SK-N-SH (cell line): ENCODE measurements at regions not wholly inside any gene's neighbourhood (a gene's known extent, or its start where the extent isn't known, plus 50 kb on each side); places are given as distances from the start of the nearest gene placed in this dataset.

Source experiments
- CTCF ChIA-PET: fragments of 300-600, 350-600 bp; formaldehyde crosslinking; extraction: SDS; loops from one replicate; lab custom pipeline; 2021; lab: Yijun Ruan, JAX
- POLR2A ChIA-PET: fragments of 350-600 bp; sonication (Branson Sonifier 250); formaldehyde crosslinking; extraction: SDS; loops from one replicate; lab custom pipeline; 2020; ENCODE audit warnings: antibody characterized with exemption, inconsistent platforms; lab: Yijun Ruan, JAX
- DNase-seq: peaks from one replicate; pipeline ENCODE4 v3.0.0; 2012
- H2AFZ ChIP-seq: fragments of 200-600 bp; sonication (generic); 2 replicates; pipeline ENCODE4 v1.8.1; 2016; ENCODE audit warnings: antibody characterized with exemption, mild to moderate bottlenecking, low read depth
- H3F3A ChIP-seq: fragments of 200-600 bp; sonication (generic); replicated peaks from 2 replicates; pipeline ENCODE3; 2016; ENCODE audit warnings: antibody characterized with exemption, mild to moderate bottlenecking; ENCODE audit not compliant: insufficient read depth
- H3K27ac ChIP-seq, 2 experiments: fragments of 200-500 bp in 1 of 2; fragments of 200-600 bp in 1 of 2; sonication (Bioruptor generic) in 1 of 2; sonication (generic), shearing (Covaris generic) in 1 of 2; 2 replicates each; pipeline versions ENCODE4 v1.5.1 to v1.6.1; 2014 to 2016; ENCODE audit warnings: low read depth in 2 of 2, inconsistent platforms in 1 of 2, low read length in 1 of 2, mild to moderate bottlenecking in 1 of 2, mixed read lengths in 1 of 2
- H3K27me3 ChIP-seq: fragments of 200-600 bp; sonication (generic), shearing (Covaris generic); 2 replicates; pipeline ENCODE4 v1.6.1; 2016; ENCODE audit warnings: mixed run types; ENCODE audit not compliant: insufficient read depth
- H3K36me3 ChIP-seq, 2 experiments: fragments of 200-500 bp in 1 of 2; fragments of 200-600 bp in 1 of 2; sonication (Bioruptor generic) in 1 of 2; sonication (generic) in 1 of 2; replicated peaks in 1 of 2; 2 replicates each; pipeline versions ENCODE3 to v1.5.1; 2014 to 2016; ENCODE audit warnings: low read length in 1 of 2, mild to moderate bottlenecking in 1 of 2; ENCODE audit not compliant: insufficient read depth in 2 of 2, control insufficient read depth in 1 of 2
- H3K4me1 ChIP-seq, 2 experiments: fragments of 200-500 bp in 1 of 2; fragments of 200-600 bp in 1 of 2; sonication (Bioruptor generic) in 1 of 2; sonication (generic), shearing (Covaris generic) in 1 of 2; 2 replicates each; pipeline versions ENCODE4 v1.5.1 to v1.6.1; 2014 to 2016; ENCODE audit warnings: low read depth in 1 of 2, low read length in 1 of 2, mixed run types in 1 of 2; ENCODE audit not compliant: insufficient read depth in 2 of 2, control insufficient read depth in 1 of 2
- H3K4me2 ChIP-seq: fragments of 200-600 bp; sonication (generic), shearing (Covaris generic); 2 replicates; pipeline ENCODE4 v1.6.1; 2017; ENCODE audit warnings: mixed run types
- H3K4me3 ChIP-seq, 2 experiments: fragments of 200-500 bp in 1 of 2; fragments of 200-600 bp in 1 of 2; sonication (Bioruptor generic) in 1 of 2; sonication (generic), shearing (Covaris generic) in 1 of 2; 2 replicates each; pipeline versions ENCODE4 v1.5.1 to v1.8.1; 2014 to 2016; ENCODE audit warnings: low read depth in 2 of 2, inconsistent platforms in 1 of 2, low read length in 1 of 2, mild to moderate bottlenecking in 1 of 2, mixed read lengths in 1 of 2, moderate library complexity in 1 of 2
- H3K79me2 ChIP-seq: fragments of 200-600 bp; sonication (generic); 2 replicates; pipeline ENCODE4 v1.8.1; 2017; ENCODE audit warnings: mild to moderate bottlenecking; ENCODE audit not compliant: insufficient read depth
- H3K9ac ChIP-seq: fragments of 200-600 bp; sonication (generic); 2 replicates; pipeline ENCODE4 v1.6.1; 2017; ENCODE audit warnings: mixed run types
- H3K9me2 ChIP-seq: fragments of 200-600 bp; sonication (generic); 2 replicates; pipeline ENCODE4 v1.6.1; 2017; ENCODE audit warnings: mixed run types
- H3K9me3 ChIP-seq: fragments of 200-600 bp; sonication (generic); 2 replicates; pipeline ENCODE4 v1.6.1; 2017; ENCODE audit warnings: mixed run types, mild to moderate bottlenecking, moderate library complexity
- H4K20me1 ChIP-seq: fragments of 200-600 bp; sonication (generic); 2 replicates; pipeline ENCODE4 v1.6.1; 2017; ENCODE audit warnings: mild to moderate bottlenecking, mixed run types; ENCODE audit not compliant: insufficient read depth
- CTCF ChIP-seq: fragments of 200-600 bp; sonication (generic); IDR thresholded peaks from 2 replicates; pipeline ENCODE4 v1.6.1; 2017; ENCODE audit warnings: antibody characterized with exemption, mild to moderate bottlenecking, moderate library complexity
- EP300 ChIP-seq, 2 experiments: IDR thresholded peaks; 2 replicates each; pipeline versions ENCODE4 v1.4.0 to v1.6.1; 2012; ENCODE audit warnings: borderline replicate concordance in 1 of 2, low read depth in 1 of 2, low read length in 1 of 2
- EZH2phosphoT487 ChIP-seq: fragments of 200-600 bp; sonication (generic); IDR thresholded peaks from 2 replicates; pipeline ENCODE4 v1.6.1; 2017; ENCODE audit warnings: low read depth, mixed run types, mild to moderate bottlenecking, antibody characterized with exemption, moderate library complexity, borderline replicate concordance
- FOXJ3 ChIP-seq: sonication (generic); formaldehyde crosslinking; IDR thresholded peaks from 2 replicates; pipeline ENCODE4 v1.5.1; 2020; ENCODE audit warnings: mild to moderate bottlenecking, missing genetic modification reagents
- GABPA ChIP-seq: IDR thresholded peaks from 2 replicates; pipeline ENCODE4 v1.4.0; 2012; ENCODE audit warnings: low read depth, mild to moderate bottlenecking
- MXI1 ChIP-seq: IDR thresholded peaks from 2 replicates; pipeline ENCODE4 v1.6.1; 2012; ENCODE audit warnings: mild to moderate bottlenecking, low read depth, low read length, improper control_type of control experiment
- TCF12 ChIP-seq: IDR thresholded peaks from 2 replicates; pipeline ENCODE4 v1.4.0; 2012
- USF2 ChIP-seq: fragments of 150-350 bp; IDR thresholded peaks from 2 replicates; pipeline ENCODE4 v1.6.1; 2017; ENCODE audit warnings: antibody characterized with exemption, low read length, low read depth, borderline replicate concordance
- YY1 ChIP-seq: IDR thresholded peaks from 2 replicates; pipeline ENCODE4 v1.4.0; 2012; ENCODE audit warnings: low read depth, mild to moderate bottlenecking
- ZBTB33 ChIP-seq: IDR thresholded peaks from 2 replicates; pipeline ENCODE4 v1.4.0; 2012; ENCODE audit warnings: low read depth, borderline replicate concordance
- WGBS: methylation state at CpG from one replicate; pipeline ENCODE4 v1.1.6; 2017; ENCODE audit warnings: low lambda C conversion rate; 5-methylcytosine and 5-hydroxymethylcytosine counted together
- TF ChIP-seq, protein P1 (sequence below): IDR thresholded peaks from 2 replicates; pipeline ENCODE4 v1.6.1; 2012; ENCODE audit warnings: mild to moderate bottlenecking, low read depth, low read length, moderate library complexity
- TF ChIP-seq, protein P2 (sequence below): IDR thresholded peaks from 2 replicates; pipeline ENCODE4; 2012
- TF ChIP-seq, protein P3 (sequence below): fragments of 150-350 bp; IDR thresholded peaks from 2 replicates; pipeline ENCODE4 v1.6.1; 2016; ENCODE audit warnings: mild to moderate bottlenecking, low read depth, low read length

DNA sequence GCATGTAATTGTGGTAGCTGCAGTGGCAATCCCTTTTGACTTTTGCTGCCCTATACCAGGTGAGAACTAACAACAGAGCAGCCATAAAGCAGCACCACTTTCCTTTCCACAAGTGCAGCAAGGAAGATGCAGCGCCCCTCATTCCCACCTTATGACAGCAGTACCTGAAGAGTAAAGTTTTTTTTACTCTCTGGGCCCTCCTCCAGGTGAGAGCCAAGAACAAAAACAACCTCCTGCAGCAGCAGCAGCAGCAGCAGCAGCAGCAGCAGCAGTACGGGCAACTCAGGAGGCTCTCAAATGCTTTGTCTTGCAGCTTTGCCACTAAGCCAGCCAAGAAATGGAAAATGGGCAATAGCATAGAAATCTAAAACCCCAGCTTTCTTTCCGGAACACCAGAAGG is 397.5 kb downstream of the FIGN start (continued):
- no peak for TF ChIP-seq CTCF

DNA sequence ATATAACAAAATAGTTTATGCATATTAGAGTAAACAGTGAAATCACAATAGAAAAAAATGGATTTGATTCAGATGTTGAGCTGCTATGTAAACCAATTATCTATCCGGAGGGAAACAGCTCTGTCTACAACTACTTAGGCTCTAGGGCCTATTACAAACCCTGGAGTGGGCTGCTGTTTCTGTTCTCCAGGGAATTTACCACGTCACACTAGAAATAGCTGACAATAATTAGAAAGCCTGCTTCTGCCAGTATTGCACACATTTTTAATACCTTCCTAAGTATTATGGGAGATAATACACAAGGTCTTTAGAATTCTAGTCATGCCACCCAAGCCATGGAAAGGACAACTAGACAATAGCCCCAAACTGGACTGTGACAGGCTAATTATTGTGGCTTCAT is 411.1 kb downstream of the FIGN start:
- CTCF ChIA-PET, result interaction anchor here (1.2 kb wide), 1 partner anchor 26 kb away, joined by 3 read pairs; no protein-coding TSS in a partner anchor
- no peaks in the 10 kb centered on the region for H3K36me3 ChIP-seq
- TF ChIP-seq, protein P1, sequence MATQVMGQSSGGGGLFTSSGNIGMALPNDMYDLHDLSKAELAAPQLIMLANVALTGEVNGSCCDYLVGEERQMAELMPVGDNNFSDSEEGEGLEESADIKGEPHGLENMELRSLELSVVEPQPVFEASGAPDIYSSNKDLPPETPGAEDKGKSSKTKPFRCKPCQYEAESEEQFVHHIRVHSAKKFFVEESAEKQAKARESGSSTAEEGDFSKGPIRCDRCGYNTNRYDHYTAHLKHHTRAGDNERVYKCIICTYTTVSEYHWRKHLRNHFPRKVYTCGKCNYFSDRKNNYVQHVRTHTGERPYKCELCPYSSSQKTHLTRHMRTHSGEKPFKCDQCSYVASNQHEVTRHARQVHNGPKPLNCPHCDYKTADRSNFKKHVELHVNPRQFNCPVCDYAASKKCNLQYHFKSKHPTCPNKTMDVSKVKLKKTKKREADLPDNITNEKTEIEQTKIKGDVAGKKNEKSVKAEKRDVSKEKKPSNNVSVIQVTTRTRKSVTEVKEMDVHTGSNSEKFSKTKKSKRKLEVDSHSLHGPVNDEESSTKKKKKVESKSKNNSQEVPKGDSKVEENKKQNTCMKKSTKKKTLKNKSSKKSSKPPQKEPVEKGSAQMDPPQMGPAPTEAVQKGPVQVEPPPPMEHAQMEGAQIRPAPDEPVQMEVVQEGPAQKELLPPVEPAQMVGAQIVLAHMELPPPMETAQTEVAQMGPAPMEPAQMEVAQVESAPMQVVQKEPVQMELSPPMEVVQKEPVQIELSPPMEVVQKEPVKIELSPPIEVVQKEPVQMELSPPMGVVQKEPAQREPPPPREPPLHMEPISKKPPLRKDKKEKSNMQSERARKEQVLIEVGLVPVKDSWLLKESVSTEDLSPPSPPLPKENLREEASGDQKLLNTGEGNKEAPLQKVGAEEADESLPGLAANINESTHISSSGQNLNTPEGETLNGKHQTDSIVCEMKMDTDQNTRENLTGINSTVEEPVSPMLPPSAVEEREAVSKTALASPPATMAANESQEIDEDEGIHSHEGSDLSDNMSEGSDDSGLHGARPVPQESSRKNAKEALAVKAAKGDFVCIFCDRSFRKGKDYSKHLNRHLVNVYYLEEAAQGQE, result no peak
- TF ChIP-seq GABPA (no peak), EZH2phosphoT487 (no peak), MXI1 (no peak), CTCF (no peak), TCF12 (no peak), YY1 (no peak), EP300 (IDR thresholded peaks at IDR 0.05; ENCODE audit: borderline replicate concordance in 1 of 2, low read depth in 1 of 2, low read length in 1 of 2) (no peak), USF2 (no peak), ZBTB33 (no peak), FOXJ3 (CRISPR knock-in tag) (no peak)
- TF ChIP-seq, protein P2, sequence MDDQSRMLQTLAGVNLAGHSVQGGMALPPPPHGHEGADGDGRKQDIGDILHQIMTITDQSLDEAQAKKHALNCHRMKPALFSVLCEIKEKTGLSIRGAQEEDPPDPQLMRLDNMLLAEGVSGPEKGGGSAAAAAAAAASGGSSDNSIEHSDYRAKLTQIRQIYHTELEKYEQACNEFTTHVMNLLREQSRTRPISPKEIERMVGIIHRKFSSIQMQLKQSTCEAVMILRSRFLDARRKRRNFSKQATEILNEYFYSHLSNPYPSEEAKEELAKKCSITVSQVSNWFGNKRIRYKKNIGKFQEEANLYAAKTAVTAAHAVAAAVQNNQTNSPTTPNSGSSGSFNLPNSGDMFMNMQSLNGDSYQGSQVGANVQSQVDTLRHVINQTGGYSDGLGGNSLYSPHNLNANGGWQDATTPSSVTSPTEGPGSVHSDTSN, result no peak
- TF ChIP-seq, protein P3, sequence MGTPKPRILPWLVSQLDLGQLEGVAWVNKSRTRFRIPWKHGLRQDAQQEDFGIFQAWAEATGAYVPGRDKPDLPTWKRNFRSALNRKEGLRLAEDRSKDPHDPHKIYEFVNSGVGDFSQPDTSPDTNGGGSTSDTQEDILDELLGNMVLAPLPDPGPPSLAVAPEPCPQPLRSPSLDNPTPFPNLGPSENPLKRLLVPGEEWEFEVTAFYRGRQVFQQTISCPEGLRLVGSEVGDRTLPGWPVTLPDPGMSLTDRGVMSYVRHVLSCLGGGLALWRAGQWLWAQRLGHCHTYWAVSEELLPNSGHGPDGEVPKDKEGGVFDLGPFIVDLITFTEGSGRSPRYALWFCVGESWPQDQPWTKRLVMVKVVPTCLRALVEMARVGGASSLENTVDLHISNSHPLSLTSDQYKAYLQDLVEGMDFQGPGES, result no peak

More for the DNA sequence above, 411.1 kb downstream of the FIGN start:
- DNase-seq, result no peak
- no peaks in the 10 kb centered on the region for H3K4me1 ChIP-seq
- H3K27ac ChIP-seq, result no peak overlapping the region
- no peak overlapping the region for H3K4me2 ChIP-seq
- H3F3A ChIP-seq, result no peaks in the 10 kb centered on the region
- H3K9me2 ChIP-seq, result no peaks in the 10 kb centered on the region
- no peak overlapping the region for H3K4me3 ChIP-seq
- no peaks in the 10 kb centered on the region for H3K9me3 ChIP-seq
- no peaks in the 10 kb centered on the region for H4K20me1 ChIP-seq
- WGBS, result 50% methylated on average over 2 of the region's 2 CpGs
- H3K79me2 ChIP-seq, result no peaks in the 10 kb centered on the region
- POLR2A ChIA-PET, result no interaction called here
- no peak overlapping the region for H3K9ac ChIP-seq
- no peaks in the 10 kb centered on the region for H3K27me3 ChIP-seq
- no peak overlapping the region for H2AFZ ChIP-seq
